HepG2 (cell line): ENCODE measurements at regions not wholly inside any gene's neighbourhood (a gene's known extent, or its start where the extent isn't known, plus 50 kb on each side); places are given as distances from the start of the nearest gene placed in this dataset.

Experiments used
- ATAC-seq: fragments of 200-7000 bp; cut with Tn5 transposase; 3 replicates; pipeline ENCODE4 v1.9.1; 2020; ENCODE audit warnings: mild to moderate bottlenecking, moderate library complexity
- BruUV-seq: library from RNA; stranded (reverse); fragments of 400-500 nt; replicated peaks from 2 replicates; lab custom pipeline; 2021; lab: Mats Ljungman, UMichigan
- CTCF ChIA-PET: fragments of 300-600 bp; formaldehyde crosslinking; extraction: SDS; loops from one replicate; lab custom pipeline; 2021; ENCODE audit warnings: low total read pairs, inconsistent platforms, low intra/inter-chr PET ratio; lab: Yijun Ruan, JAX
- POLR2A ChIA-PET: fragments of 350-600 bp; sonication (Branson Sonifier 250); formaldehyde crosslinking; loops from one replicate; lab custom pipeline; 2020; ENCODE audit warnings: antibody characterized with exemption, inconsistent platforms; lab: Yijun Ruan, JAX
- DNase-seq: peaks from one replicate; pipeline ENCODE4 v3.0.0-alpha.2; 2015; ENCODE audit warnings: low spot score
- FAIRE-seq: peaks from 3 replicates; lab custom pipeline; 2011; peaks lifted over from hg19 to GRCh38; lab: Jason Lieb, UNC
- H2AFZ ChIP-seq: one replicate; pipeline ENCODE4 v1.6.1; 2011; ENCODE audit warnings: low read length, inconsistent platforms
- H3K27ac ChIP-seq: fragments of 300-600 bp; 3 replicates; pipeline ENCODE4 v1.8.0; 2011; ENCODE audit warnings: mixed run types, mild to moderate bottlenecking, mixed read lengths, low read length, inconsistent platforms; ENCODE audit not compliant: insufficient read depth; ENCODE audit errors: extremely low read length
- H3K27me3 ChIP-seq, 2 experiments: fragments of 200-600 bp in 1 of 2; 2 replicates in 1 of 2; 3 replicates in 1 of 2; pipeline versions ENCODE4 v1.6.0 to v1.8.0; 2011; ENCODE audit warnings: low read length in 2 of 2, mild to moderate bottlenecking in 2 of 2, moderate library complexity in 2 of 2, inconsistent platforms in 1 of 2; ENCODE audit not compliant: insufficient read depth in 2 of 2, control insufficient read depth in 1 of 2
- H3K36me3 ChIP-seq, 2 experiments: fragments of 200-600 bp in 1 of 2; replicated peaks in 1 of 2; 2 replicates in 1 of 2; 3 replicates in 1 of 2; pipeline versions ENCODE4 v1.5.1 to v1.8.0; 2011; ENCODE audit warnings: low read length in 2 of 2, inconsistent platforms in 1 of 2; ENCODE audit not compliant: insufficient read depth in 2 of 2, control insufficient read depth in 1 of 2
- H3K4me1 ChIP-seq: 2 replicates; pipeline ENCODE4 v1.5.1; 2012; ENCODE audit warnings: low read length, inconsistent platforms; ENCODE audit not compliant: insufficient read depth
- H3K4me2 ChIP-seq: 2 replicates; pipeline ENCODE4 v1.6.0; 2011; ENCODE audit warnings: low read depth, low read length, inconsistent platforms
- H3K4me3 ChIP-seq, 3 experiments: fragments of 200-600 bp in 1 of 3; sonication (generic), shearing (Covaris generic) in 1 of 3; replicated peaks in 1 of 3; 2 replicates each; pipeline ENCODE4 v1.5.1; 2011 to 2016; ENCODE audit warnings: low read length in 3 of 3, inconsistent platforms in 2 of 3, low read depth in 2 of 3, mild to moderate bottlenecking in 2 of 3, control low read depth in 1 of 3, mixed read lengths in 1 of 3; ENCODE audit not compliant: insufficient read depth in 1 of 3
- H3K79me2 ChIP-seq: one replicate; pipeline ENCODE4 v1.6.1; 2011; ENCODE audit warnings: low read length, inconsistent platforms; ENCODE audit not compliant: insufficient read depth
- H3K9ac ChIP-seq: 2 replicates; pipeline ENCODE4 v1.6.0; 2011; ENCODE audit warnings: mild to moderate bottlenecking, low read depth, low read length, inconsistent platforms; ENCODE audit not compliant: insufficient read depth
- H3K9me3 ChIP-seq: 2 replicates; pipeline ENCODE4 v1.5.1; 2012; ENCODE audit warnings: mild to moderate bottlenecking, low read length
- H4K20me1 ChIP-seq: 2 replicates; pipeline ENCODE4 v1.6.0; 2011; ENCODE audit warnings: inconsistent platforms, mild to moderate bottlenecking, low read length, moderate library complexity; ENCODE audit not compliant: insufficient read depth
- MAFF ChIP-seq: IDR thresholded peaks from 2 replicates; pipeline ENCODE4 v1.6.1; 2011; ENCODE audit warnings: low read depth, low read length, improper control_type of control experiment
- MAFK ChIP-seq, 2 experiments: IDR thresholded peaks in 1 of 2; conservative IDR thresholded peaks in 1 of 2; 2 replicates each; pipeline ENCODE4 v1.6.1; 2011; ENCODE audit warnings: improper control_type of control experiment in 2 of 2, low read length in 2 of 2
- THAP11 ChIP-seq: IDR thresholded peaks from 2 replicates; pipeline ENCODE4 v1.6.1; 2016; ENCODE audit warnings: missing biosample characterization, missing genetic modification reagents
- ZNF260 ChIP-seq: sonication (generic); formaldehyde crosslinking; IDR thresholded peaks from 2 replicates; pipeline ENCODE4 v1.4.0; 2020; ENCODE audit warnings: missing genetic modification reagents, low read depth, mild to moderate bottlenecking, borderline replicate concordance
- ZSCAN12 ChIP-seq: sonication (generic); formaldehyde crosslinking; IDR thresholded peaks from 2 replicates; pipeline ENCODE4 v1.9.0; 2021; ENCODE audit warnings: mild to moderate bottlenecking, missing genetic modification reagents
- WGBS: methylation state at CpG from one replicate; pipeline ENCODE4 v1.1.6; 2017; ENCODE audit warnings: low lambda C conversion rate; 5-methylcytosine and 5-hydroxymethylcytosine counted together
- in situ Hi-C: cut with HindIII; loops from 2 replicates; pipeline ENCODE4 v1.10.0; 2017; ENCODE audit warnings: low pct_unique_long_range_greater_than_20kb; ENCODE audit not compliant: extremely low pct_ligation_motif_present
- intact Hi-C: fragments of 100-400 bp; cut with micrococcal nuclease; formaldehyde crosslinking; loops from one replicate; pipeline ENCODE4 v1.10.0; 2022; ENCODE audit not compliant: unreplicated experiment
- TF ChIP-seq, protein P1 (sequence below): sonication (generic); formaldehyde crosslinking; IDR thresholded peaks from 2 replicates; pipeline ENCODE4 v1.5.0; 2020; ENCODE audit warnings: missing genetic modification reagents

DNA sequence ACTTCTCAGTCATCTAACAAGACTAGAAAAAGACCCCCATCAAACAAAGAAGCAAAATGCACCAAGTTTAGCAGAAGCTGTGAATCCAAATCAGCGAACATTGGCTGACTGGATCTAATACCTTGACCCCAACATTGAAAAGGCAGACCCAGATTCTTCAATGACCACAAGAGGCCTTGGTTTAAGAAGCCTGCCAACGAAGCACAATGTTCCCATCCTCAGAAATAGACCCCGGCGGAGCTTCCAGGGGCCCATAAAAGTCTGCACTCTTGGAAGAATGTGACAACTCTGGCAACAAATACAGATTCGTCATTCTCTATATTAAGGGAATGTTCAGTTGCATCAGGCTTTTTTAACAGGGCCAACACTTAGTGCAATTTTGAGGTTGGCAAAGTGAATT lies 112.8 kb upstream of the BCL6 start:
- Histone ChIP-seq H3K79me2 (no peaks in the 10 kb centered on the region), H3K36me3 (no peaks in the 10 kb centered on the region), H3K4me3 (no peak overlapping the region), H3K9me3 (no peaks in the 10 kb centered on the region), H3K27me3 (no peaks in the 10 kb centered on the region), H3K4me2 (no peak overlapping the region), H4K20me1 (no peaks in the 10 kb centered on the region), H3K27ac (no peak overlapping the region), H3K4me1 (peaks cover 8% of the 10 kb centered on the region), H3K9ac (no peak overlapping the region), H2AFZ (no peak overlapping the region)
- TF ChIP-seq, protein P1, sequence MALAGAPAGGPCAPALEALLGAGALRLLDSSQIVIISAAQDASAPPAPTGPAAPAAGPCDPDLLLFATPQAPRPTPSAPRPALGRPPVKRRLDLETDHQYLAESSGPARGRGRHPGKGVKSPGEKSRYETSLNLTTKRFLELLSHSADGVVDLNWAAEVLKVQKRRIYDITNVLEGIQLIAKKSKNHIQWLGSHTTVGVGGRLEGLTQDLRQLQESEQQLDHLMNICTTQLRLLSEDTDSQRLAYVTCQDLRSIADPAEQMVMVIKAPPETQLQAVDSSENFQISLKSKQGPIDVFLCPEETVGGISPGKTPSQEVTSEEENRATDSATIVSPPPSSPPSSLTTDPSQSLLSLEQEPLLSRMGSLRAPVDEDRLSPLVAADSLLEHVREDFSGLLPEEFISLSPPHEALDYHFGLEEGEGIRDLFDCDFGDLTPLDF (CRISPR knock-in tag) = no peak
- no peak for FAIRE-seq
- in situ Hi-C loops (no loop called here), intact Hi-C loops (no loop called here)
- ATAC-seq = no peak
- CTCF ChIA-PET = no interaction called here
- BruUV-seq = no TSS peak
- POLR2A ChIA-PET = no interaction called here
- no peak for DNase-seq
- WGBS = 69% methylated on average over 5 of the region's 5 CpGs

DNA sequence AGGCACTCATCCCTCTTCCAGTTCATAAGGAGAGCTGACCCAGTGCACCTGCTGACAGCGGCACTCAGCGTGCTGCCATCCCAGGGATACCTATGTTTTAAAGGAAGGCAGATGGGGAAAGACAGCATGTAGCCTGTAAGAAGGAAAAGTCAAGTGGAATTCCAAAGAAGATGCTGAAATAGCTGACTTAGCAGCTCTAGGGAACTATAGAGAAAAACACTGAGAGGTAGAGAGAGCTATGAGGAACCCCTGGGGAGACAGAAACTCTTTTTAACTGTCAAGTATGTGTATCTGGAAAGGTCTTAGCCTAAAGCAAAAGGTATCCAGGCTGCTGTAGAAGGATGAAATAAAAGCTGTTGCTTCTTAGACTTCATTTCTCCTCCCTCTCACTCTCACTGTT lies 113.4 kb upstream of the BCL6 start:
- Histone ChIP-seq H3K9me3 (no peaks in the 10 kb centered on the region), H3K27me3 (no peaks in the 10 kb centered on the region), H3K4me3 (no peak overlapping the region), H3K4me1 (peaks cover 2% of the 10 kb centered on the region; the same call in 1 of the 2 replicates), H3K27ac (no peak overlapping the region), H3K9ac (no peak overlapping the region), H3K79me2 (no peaks in the 10 kb centered on the region), H4K20me1 (no peaks in the 10 kb centered on the region), H2AFZ (no peak overlapping the region), H3K36me3 (no peaks in the 10 kb centered on the region), H3K4me2 (no peak overlapping the region)
- no peak for DNase-seq
- CTCF ChIA-PET = no interaction called here
- TF ChIP-seq ZNF260 (CRISPR knock-in tag) (no peak), ZSCAN12 (no peak), MAFF (0 out of 2 replicates have a peak, but pooled peaks have one; percentile 35), THAP11 (CRISPR knock-in tag) (no peak), MAFK (conservative IDR thresholded peaks at IDR 0.05 in 1 of 2, IDR thresholded peaks at IDR 0.05 in 1 of 2; ENCODE audit: low read length in 2 of 2) (peak; percentile 47 to 60; a peak in 3 of 4 replicates)
- in situ Hi-C loops (no loop called here), intact Hi-C loops (no loop called here)
- POLR2A ChIA-PET = no interaction called here
- no peak for FAIRE-seq
- no TSS peak for BruUV-seq
- 79% methylated on average over 2 of the region's 2 CpGs for WGBS
- ATAC-seq = no peak
